PFSK-1 (cell line): ENCODE measurements at regions not wholly inside any gene's neighbourhood (a gene's known extent, or its start where the extent isn't known, plus 50 kb on each side); places are given as distances from the start of the nearest gene placed in this dataset.

Experiments used
- FOXP2 ChIP-seq: optimal IDR thresholded peaks from 2 replicates; pipeline ENCODE3; 2011; ENCODE audit warnings: borderline replicate concordance, control low read depth, inconsistent platforms; ENCODE audit not compliant: insufficient read depth; ENCODE audit errors: extremely low read length, extremely low read depth
- POLR2AphosphoS5 ChIP-seq: IDR thresholded peaks from 2 replicates; pipeline ENCODE4 v1.6.1; 2012; ENCODE audit warnings: low read depth, mild to moderate bottlenecking, control low read depth, low read length, moderate library complexity
- REST ChIP-seq, 2 experiments: IDR thresholded peaks; 2 replicates each; pipeline versions ENCODE4 v1.6.1 to v1.8.0; 2011 to 2012; ENCODE audit warnings: low read depth in 2 of 2, low read length in 2 of 2, control low read depth in 1 of 2, inconsistent platforms in 1 of 2, mild to moderate bottlenecking in 1 of 2, moderate library complexity in 1 of 2; ENCODE audit not compliant: insufficient read depth in 1 of 2
- SIN3A ChIP-seq: IDR thresholded peaks from 2 replicates; pipeline ENCODE4 v1.6.1; 2012; ENCODE audit warnings: mild to moderate bottlenecking, low read length, moderate library complexity, borderline replicate concordance; ENCODE audit not compliant: insufficient read depth
- TAF1 ChIP-seq: IDR thresholded peaks from 2 replicates; pipeline ENCODE4 v1.6.1; 2012; ENCODE audit warnings: low read length, control low read depth, borderline replicate concordance; ENCODE audit not compliant: insufficient read depth

- TF ChIP-seq SIN3A (no peak), POLR2AphosphoS5 (no peak), TAF1 (no peak), REST (IDR thresholded peaks at IDR 0.05; ENCODE audit: insufficient read depth in 1 of 2, low read depth in 2 of 2, low read length in 2 of 2) (no peak), FOXP2 (no peak)
Observed at GRCh38 chr17:69719474-69720048, 305.1 kb downstream of the MAP2K6 start.

- TF ChIP-seq TAF1 (no peak), SIN3A (no peak), FOXP2 (no peak), REST (IDR thresholded peaks at IDR 0.05; ENCODE audit: insufficient read depth in 1 of 2, low read depth in 2 of 2, low read length in 2 of 2) (no peak), POLR2AphosphoS5 (no peak)
Observed at GRCh38 chr17:69722518-69722917, 308.0 kb downstream of the MAP2K6 start.

- TF ChIP-seq SIN3A = no peak
- no peak for TF ChIP-seq POLR2AphosphoS5
- TF ChIP-seq FOXP2 = no peak
- no peak for TF ChIP-seq REST (IDR thresholded peaks at IDR 0.05; ENCODE audit: insufficient read depth in 1 of 2, low read depth in 2 of 2, low read length in 2 of 2)
- TF ChIP-seq TAF1 = no peak
Observed at GRCh38 chr17:69723316-69723715, 308.8 kb downstream of the MAP2K6 start.

GRCh38 chr17:69723741-69724140 lies 309.2 kb downstream of the MAP2K6 start:
- TF ChIP-seq FOXP2 = no peak
- no peak for TF ChIP-seq REST (IDR thresholded peaks at IDR 0.05; ENCODE audit: insufficient read depth in 1 of 2, low read depth in 2 of 2, low read length in 2 of 2)
- no peak for TF ChIP-seq TAF1
- no peak for TF ChIP-seq SIN3A
- no peak for TF ChIP-seq POLR2AphosphoS5

GRCh38 chr17:69724238-69724637 lies 309.7 kb downstream of the MAP2K6 start:
- TF ChIP-seq POLR2AphosphoS5 (no peak), SIN3A (no peak), TAF1 (no peak), REST (IDR thresholded peaks at IDR 0.05; ENCODE audit: insufficient read depth in 1 of 2, low read depth in 2 of 2, low read length in 2 of 2) (no peak), FOXP2 (no peak)
